Stimulated activated naive CD8-positive, alpha-beta T cell treated with anti-CD3 and anti-CD28 coated beads, Interleukin-15, Interleukin-2, amounts not matched to agents 100 ng/mL and 50 ng/mL, for 24 hours (primary cell): ENCODE measurements at regions not wholly inside any gene's neighbourhood (a gene's known extent, or its start where the extent isn't known, plus 50 kb on each side); places are given as distances from the start of the nearest gene placed in this dataset.

Experiments
- H3K27ac Mint-ChIP-seq: one replicate; pipeline ENCODE4 v1.8.0; 2021; ENCODE audit warnings: mild to moderate bottlenecking, mixed read lengths
- H3K27me3 Mint-ChIP-seq: one replicate; pipeline ENCODE4 v1.8.0; 2021; ENCODE audit warnings: mixed read lengths
- H3K36me3 Mint-ChIP-seq: one replicate; pipeline ENCODE4 v1.8.0; 2021; ENCODE audit warnings: low read depth, mixed read lengths
- H3K4me1 Mint-ChIP-seq: one replicate; pipeline ENCODE4 v1.8.0; 2021; ENCODE audit warnings: low read depth, mixed read lengths
- H3K4me3 Mint-ChIP-seq: one replicate; pipeline ENCODE4 v1.8.0; 2021; ENCODE audit warnings: mild to moderate bottlenecking, mixed read lengths
- H3K9me3 Mint-ChIP-seq: one replicate; pipeline ENCODE4 v1.8.0; 2021; ENCODE audit warnings: mixed read lengths

DNA sequence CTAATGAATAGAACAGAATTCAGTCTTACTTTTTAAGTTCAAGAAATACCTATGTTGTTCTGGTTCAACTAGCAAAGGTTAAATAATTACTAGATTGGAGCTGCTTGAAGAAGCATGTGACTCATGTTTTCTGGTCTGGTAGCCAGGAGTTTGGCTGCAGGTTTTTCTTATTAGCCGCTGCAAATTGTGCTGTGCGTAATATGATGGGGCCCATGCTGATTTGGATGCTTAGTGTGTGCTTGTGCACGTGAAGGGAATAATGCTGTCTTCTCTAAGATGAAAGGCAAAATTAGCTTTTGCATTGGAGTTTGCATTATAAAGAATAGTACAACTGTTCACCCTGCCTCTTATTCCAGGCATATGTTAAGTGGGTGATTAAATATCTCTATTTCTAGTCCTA, 219.6 kb downstream of the SNCA start:
- Mint-ChIP-seq H3K4me1 (peaks cover 15% of the 10 kb centered on the region), H3K27ac (no peak overlapping the region), H3K27me3 (no peaks in the 10 kb centered on the region), H3K36me3 (no peaks in the 10 kb centered on the region), H3K9me3 (no peaks in the 10 kb centered on the region), H3K4me3 (no peak overlapping the region)

DNA sequence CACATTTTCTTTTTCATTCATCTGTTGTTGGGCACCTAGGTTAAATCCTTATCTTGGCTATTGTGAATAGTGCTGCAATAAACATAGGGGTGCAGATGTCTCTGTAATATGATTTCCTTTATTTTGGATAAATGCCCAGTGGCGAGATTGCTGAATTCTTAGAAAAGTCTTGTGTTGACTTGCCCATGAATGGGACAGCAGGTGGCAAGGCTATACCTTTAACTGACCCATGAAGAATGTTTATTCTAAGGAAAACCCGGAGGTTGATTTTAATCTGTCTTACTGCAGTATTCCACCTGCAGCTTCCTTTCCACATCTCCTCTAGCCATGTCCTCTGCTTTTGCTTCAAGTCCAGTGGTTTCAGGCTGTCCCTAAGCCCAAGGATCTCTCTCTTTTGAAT, 220.6 kb downstream of the SNCA start:
- no peak overlapping the region for H3K27ac Mint-ChIP-seq
- no peaks in the 10 kb centered on the region for H3K27me3 Mint-ChIP-seq
- H3K4me3 Mint-ChIP-seq, result no peak overlapping the region
- H3K36me3 Mint-ChIP-seq, result no peaks in the 10 kb centered on the region
- peaks cover 15% of the 10 kb centered on the region for H3K4me1 Mint-ChIP-seq
- no peaks in the 10 kb centered on the region for H3K9me3 Mint-ChIP-seq

DNA sequence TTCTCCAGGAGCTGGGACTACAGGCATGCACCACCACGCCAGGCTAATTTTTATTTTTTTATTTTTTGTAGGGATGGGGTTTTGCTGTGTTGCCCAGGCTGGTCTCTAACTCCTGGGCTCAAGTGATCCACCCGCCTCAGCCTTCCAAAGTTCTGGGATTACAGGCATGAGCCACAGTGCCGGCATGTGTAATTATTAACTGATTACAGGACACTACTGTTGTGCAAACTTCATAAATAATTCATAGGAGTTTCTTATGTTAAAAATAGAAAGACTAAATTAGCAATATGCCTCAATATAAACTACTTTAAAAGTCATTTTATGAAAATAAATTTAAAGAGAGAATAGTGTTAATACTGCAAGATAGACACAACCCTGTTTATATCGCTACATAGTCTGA, 221.9 kb downstream of the SNCA start:
- H3K27ac Mint-ChIP-seq, result no peak overlapping the region
- H3K4me1 Mint-ChIP-seq, result peaks cover 15% of the 10 kb centered on the region
- H3K36me3 Mint-ChIP-seq, result no peaks in the 10 kb centered on the region
- no peaks in the 10 kb centered on the region for H3K27me3 Mint-ChIP-seq
- H3K4me3 Mint-ChIP-seq, result no peak overlapping the region
- no peaks in the 10 kb centered on the region for H3K9me3 Mint-ChIP-seq

DNA sequence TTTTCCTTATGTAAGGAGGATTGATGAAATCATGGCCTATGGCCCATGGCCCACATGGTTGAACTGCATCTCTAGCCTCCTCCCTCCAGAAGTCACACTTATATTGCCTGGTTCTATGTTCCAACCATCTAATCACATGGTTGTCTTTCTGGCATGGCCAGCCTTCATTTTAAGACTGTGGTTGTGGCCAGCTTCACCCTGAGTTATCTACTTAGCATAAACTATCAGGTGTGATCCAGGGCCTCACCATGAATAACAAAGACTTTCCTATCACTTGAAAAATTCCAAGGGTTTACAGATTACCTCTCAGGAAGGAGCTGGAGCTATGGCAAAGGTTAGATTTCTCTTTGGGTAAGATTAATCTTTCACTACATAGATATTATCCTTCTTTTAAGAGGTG, 222.8 kb downstream of the SNCA start:
- Mint-ChIP-seq H3K4me1 (peaks cover 10% of the 10 kb centered on the region), H3K27me3 (no peaks in the 10 kb centered on the region), H3K9me3 (no peaks in the 10 kb centered on the region), H3K27ac (no peak overlapping the region), H3K36me3 (no peaks in the 10 kb centered on the region), H3K4me3 (no peak overlapping the region)

DNA sequence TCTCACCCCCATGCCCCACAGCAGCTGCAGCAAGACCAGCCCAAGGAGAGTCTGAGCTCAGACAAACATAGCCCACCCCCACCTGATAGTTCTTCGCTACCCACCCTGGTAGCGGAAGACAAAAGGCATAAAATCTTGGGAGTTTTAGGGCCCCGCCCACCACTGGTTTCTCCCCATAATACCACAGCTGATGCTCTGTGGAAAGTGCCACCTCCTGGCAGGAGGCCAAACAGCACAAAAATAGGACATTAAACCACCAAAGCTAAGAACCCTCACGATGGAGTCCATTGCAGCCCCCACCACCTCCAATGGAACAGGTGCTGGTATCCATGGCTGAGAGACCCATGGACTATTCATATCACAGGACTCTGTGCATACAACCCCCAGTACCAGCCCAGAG, 226.7 kb downstream of the SNCA start:
- H3K4me3 Mint-ChIP-seq, result no peak overlapping the region
- no peak overlapping the region for H3K27ac Mint-ChIP-seq
- no peaks in the 10 kb centered on the region for H3K4me1 Mint-ChIP-seq
- H3K36me3 Mint-ChIP-seq, result no peaks in the 10 kb centered on the region
- no peaks in the 10 kb centered on the region for H3K9me3 Mint-ChIP-seq
- no peaks in the 10 kb centered on the region for H3K27me3 Mint-ChIP-seq

DNA sequence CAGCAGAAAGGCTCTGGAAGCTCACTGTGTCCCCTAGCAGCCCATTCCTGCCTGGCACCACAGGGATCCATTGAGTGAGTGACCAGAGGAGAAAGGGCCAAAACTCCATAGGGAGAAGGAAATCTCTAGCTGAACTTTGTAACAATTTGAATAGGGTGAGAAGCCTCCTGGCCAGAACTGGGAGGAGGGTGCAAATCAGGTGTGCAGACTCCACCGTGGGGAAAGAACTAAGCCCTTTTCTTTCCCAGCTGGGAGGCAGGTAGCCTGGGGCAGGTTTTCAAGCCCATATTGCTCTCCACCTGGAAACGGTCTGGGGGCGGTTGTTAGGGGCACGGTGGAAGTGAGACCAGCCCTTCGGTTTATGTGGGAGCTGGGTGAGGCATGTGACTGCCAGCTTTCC, 227.2 kb downstream of the SNCA start:
- H3K27me3 Mint-ChIP-seq, result peaks cover under 1% of the 10 kb centered on the region
- H3K4me1 Mint-ChIP-seq, result no peaks in the 10 kb centered on the region
- no peak overlapping the region for H3K4me3 Mint-ChIP-seq
- no peaks in the 10 kb centered on the region for H3K36me3 Mint-ChIP-seq
- no peak overlapping the region for H3K27ac Mint-ChIP-seq
- H3K9me3 Mint-ChIP-seq, result peaks cover 2% of the 10 kb centered on the region

DNA sequence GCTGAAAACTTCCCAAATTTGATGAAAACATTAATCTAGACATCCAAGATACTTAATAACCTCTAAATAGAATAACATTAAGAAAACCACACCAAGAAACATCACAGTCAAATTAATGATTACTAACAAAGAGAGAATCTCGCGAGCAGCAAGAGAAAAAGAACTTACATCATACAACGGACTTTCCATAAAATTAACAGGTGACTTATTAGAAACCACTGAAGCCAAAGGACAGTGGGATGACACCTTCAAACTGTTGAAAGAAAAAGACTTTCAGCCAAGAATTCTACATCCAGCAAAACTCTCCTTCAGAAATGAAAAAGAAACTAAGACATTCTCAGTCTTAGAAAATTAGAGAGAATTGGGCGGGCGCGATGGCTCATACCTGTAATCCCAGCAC, 232.0 kb downstream of the SNCA start:
- Mint-ChIP-seq H3K4me3 (no peak overlapping the region), H3K27me3 (peaks cover 8% of the 10 kb centered on the region), H3K4me1 (no peaks in the 10 kb centered on the region), H3K9me3 (peaks cover 6% of the 10 kb centered on the region), H3K36me3 (no peaks in the 10 kb centered on the region), H3K27ac (no peak overlapping the region)

DNA sequence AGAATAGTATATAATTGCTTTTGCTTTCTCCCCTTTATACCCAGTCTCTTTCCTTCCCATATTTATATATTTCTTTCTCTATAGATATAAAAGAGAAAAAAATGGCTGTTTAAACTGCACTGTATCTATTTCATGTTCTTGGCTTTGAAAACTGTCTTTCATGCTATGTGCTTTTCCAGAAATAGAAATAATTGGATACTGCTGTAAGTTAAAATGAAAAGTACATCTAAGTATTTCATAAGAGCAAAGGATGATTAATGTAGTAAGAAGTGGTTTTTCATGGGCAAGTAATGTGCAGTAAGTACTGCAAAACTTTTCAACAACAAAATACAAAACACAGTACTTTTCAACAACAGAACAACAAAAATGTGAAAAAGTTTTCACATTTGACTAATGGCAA, 237.9 kb downstream of the SNCA start:
- no peak overlapping the region for H3K27ac Mint-ChIP-seq
- no peaks in the 10 kb centered on the region for H3K4me1 Mint-ChIP-seq
- H3K27me3 Mint-ChIP-seq, result peaks cover 4% of the 10 kb centered on the region
- no peaks in the 10 kb centered on the region for H3K36me3 Mint-ChIP-seq
- H3K9me3 Mint-ChIP-seq, result no peaks in the 10 kb centered on the region
- H3K4me3 Mint-ChIP-seq, result no peak overlapping the region

DNA sequence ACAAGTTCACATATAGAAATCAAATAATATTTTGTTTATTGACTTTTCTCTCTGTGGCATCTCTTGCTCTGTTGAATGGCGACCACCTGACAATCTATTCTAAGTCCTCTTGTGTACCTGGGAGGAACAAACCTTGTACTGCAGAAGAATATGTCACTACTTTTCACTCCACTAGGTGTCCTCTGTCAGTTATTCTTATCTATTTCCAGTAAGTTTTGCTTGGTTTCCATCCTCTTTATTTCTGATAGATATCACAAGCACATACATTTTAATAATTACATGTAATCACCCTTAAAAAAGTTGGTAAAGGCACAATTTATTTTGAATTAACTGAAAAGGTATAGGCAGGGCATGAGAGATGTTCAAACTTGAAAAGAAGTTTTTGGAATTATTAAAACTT, 238.4 kb downstream of the SNCA start:
- H3K9me3 Mint-ChIP-seq, result no peaks in the 10 kb centered on the region
- H3K4me3 Mint-ChIP-seq, result no peak overlapping the region
- no peaks in the 10 kb centered on the region for H3K4me1 Mint-ChIP-seq
- H3K27ac Mint-ChIP-seq, result no peak overlapping the region
- peaks cover 4% of the 10 kb centered on the region for H3K27me3 Mint-ChIP-seq
- no peaks in the 10 kb centered on the region for H3K36me3 Mint-ChIP-seq

DNA sequence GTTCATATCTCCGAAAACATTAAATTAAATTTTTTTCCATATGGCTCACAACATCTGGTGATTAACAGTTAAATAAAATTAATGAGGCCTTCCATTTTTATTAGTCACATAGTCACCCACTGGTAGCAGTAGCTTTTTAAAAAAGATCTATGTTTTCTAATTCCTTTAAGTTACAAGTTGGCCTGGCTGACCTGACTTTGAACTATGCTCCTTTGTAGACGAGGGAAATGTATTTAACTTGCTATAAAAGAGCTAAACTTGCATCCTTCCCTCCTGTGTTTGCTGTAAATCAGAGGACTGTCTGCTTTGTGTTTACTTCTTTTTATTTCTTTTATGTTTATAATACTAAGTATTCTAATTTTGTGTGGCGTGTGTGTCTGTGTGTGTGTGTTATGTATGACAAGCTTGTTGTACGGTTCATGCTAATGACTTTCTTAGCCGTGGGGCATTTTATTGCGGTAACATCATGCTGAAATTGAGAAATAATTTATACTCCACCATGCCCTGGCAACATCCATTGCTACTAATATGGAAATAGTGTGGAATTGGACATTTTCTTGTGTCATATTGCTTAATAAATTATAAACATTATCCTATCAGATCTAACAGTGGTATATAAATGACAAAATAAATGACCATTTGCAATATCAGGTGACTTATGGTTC, 241.7 kb downstream of the SNCA start:
- H3K4me1 Mint-ChIP-seq, result no peaks in the 10 kb centered on the region
- no peaks in the 10 kb centered on the region for H3K27me3 Mint-ChIP-seq
- H3K9me3 Mint-ChIP-seq, result no peaks in the 10 kb centered on the region
- H3K4me3 Mint-ChIP-seq, result no peak overlapping the region
- H3K36me3 Mint-ChIP-seq, result no peaks in the 10 kb centered on the region
- H3K27ac Mint-ChIP-seq, result no peak overlapping the region

DNA sequence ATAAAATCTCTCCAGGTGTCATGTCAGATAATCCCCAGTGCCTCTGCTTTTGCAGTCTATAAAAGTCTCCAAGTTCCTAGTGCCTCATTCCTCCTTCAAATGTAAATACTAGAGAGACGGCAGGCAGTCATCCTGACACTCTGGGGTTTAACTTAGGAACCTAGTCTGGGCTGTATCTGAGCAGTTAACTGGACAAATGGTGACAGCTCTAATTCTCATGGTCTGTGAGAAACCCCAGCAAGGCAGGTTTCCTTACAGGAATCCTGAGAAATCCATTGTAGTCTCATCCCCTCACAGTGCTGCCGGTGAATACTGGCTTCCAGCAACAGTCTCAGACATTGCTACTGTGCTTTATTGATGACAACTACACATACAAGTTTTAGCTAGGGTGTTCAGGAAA, 246.8 kb downstream of the SNCA start:
- Mint-ChIP-seq H3K4me3 (no peak overlapping the region), H3K36me3 (no peaks in the 10 kb centered on the region), H3K4me1 (no peaks in the 10 kb centered on the region), H3K9me3 (no peaks in the 10 kb centered on the region), H3K27ac (no peak overlapping the region), H3K27me3 (peaks cover 3% of the 10 kb centered on the region)

DNA sequence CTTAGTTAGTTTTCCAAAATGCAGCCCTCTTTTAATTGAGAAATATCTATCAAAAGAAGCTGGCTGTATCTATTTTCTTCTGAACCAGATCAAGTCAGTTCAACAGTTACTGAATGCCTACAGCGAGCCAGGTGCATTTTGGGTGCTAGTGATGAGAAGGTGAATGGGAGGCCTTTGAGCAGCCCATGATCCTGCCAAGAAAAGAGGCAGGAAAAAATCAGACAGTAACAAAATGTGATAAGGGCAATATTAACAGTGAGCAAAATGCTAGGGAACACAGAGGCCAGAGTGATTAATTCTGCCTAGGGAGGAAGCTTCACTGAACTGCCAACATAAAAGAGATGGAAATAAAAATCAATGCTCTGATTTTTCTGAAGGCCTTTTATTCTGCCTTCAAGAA, 248.5 kb downstream of the SNCA start:
- H3K27me3 Mint-ChIP-seq, result peaks cover 9% of the 10 kb centered on the region
- no peaks in the 10 kb centered on the region for H3K9me3 Mint-ChIP-seq
- H3K4me1 Mint-ChIP-seq, result no peaks in the 10 kb centered on the region
- H3K36me3 Mint-ChIP-seq, result no peaks in the 10 kb centered on the region
- H3K4me3 Mint-ChIP-seq, result no peak overlapping the region
- H3K27ac Mint-ChIP-seq, result no peak overlapping the region

DNA sequence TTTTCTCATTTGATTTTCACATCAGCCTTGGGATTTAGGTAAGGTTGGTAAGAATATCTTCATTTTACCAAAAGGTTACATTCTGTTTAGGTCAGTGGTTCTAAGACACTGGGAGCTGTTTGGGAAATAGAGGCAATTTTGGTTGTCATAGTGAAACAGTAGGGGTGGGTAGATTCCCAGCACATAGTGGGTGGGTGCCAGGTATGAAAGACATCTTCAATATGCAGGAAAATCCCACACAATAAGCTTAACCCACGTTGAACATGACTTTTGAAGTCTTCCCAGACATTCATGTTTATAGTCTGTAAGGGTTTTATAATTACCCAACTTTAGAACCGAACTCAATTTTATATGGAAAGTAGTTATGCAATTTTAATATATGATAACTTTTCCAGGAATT, 249.6 kb downstream of the SNCA start:
- no peaks in the 10 kb centered on the region for H3K36me3 Mint-ChIP-seq

DNA sequence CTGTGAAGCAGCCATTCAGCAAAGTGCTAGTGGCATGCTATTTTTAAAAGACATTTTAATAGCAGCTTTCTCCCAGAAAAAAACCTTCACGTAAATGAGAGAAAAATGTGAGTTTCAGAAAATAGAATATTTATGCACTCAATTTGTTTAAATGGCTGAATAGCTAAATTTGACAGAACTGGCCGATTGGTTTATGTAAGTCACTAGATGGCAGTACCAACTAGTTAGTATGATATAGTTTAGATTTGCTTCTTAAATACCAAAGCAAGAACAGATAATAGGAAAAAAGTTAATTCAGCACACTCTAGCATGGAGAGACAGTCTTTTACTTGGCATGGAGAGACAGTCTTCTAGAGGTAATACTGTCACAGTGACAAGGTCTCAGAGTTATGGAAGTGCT, 250.1 kb downstream of the SNCA start:
- H3K27me3 Mint-ChIP-seq, result peaks cover 13% of the 10 kb centered on the region
- no peaks in the 10 kb centered on the region for H3K36me3 Mint-ChIP-seq
- no peaks in the 10 kb centered on the region for H3K4me1 Mint-ChIP-seq
- no peaks in the 10 kb centered on the region for H3K9me3 Mint-ChIP-seq
- H3K27ac Mint-ChIP-seq, result no peak overlapping the region
- H3K4me3 Mint-ChIP-seq, result no peak overlapping the region

More for the DNA sequence above, 249.6 kb downstream of the SNCA start:
- H3K9me3 Mint-ChIP-seq, result no peaks in the 10 kb centered on the region
- no peaks in the 10 kb centered on the region for H3K4me1 Mint-ChIP-seq
- H3K27ac Mint-ChIP-seq, result no peak overlapping the region
- H3K27me3 Mint-ChIP-seq, result peaks cover 11% of the 10 kb centered on the region
- H3K4me3 Mint-ChIP-seq, result no peak overlapping the region

DNA sequence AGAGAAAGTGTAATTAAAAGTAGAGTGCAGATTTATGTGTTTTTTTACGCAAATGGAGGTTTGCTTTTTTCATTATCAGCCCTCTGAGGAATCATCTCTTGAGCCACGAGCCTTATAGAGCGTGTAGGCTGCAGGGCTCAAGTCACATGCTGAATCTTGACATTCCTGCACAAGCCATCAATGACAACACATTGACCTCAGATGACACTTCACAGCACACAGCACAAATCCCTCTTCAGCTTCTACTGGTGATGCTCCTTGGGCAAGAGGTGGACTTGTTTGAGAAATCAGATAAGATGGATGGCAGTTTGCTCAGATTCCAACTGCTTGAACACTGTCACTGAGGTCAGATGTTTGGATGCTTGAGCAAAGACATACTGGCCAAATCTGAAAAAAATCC, 250.6 kb downstream of the SNCA start:
- Mint-ChIP-seq H3K36me3 (no peaks in the 10 kb centered on the region), H3K27me3 (peaks cover 13% of the 10 kb centered on the region), H3K4me3 (no peak overlapping the region), H3K4me1 (no peaks in the 10 kb centered on the region), H3K27ac (no peak overlapping the region), H3K9me3 (no peaks in the 10 kb centered on the region)

DNA sequence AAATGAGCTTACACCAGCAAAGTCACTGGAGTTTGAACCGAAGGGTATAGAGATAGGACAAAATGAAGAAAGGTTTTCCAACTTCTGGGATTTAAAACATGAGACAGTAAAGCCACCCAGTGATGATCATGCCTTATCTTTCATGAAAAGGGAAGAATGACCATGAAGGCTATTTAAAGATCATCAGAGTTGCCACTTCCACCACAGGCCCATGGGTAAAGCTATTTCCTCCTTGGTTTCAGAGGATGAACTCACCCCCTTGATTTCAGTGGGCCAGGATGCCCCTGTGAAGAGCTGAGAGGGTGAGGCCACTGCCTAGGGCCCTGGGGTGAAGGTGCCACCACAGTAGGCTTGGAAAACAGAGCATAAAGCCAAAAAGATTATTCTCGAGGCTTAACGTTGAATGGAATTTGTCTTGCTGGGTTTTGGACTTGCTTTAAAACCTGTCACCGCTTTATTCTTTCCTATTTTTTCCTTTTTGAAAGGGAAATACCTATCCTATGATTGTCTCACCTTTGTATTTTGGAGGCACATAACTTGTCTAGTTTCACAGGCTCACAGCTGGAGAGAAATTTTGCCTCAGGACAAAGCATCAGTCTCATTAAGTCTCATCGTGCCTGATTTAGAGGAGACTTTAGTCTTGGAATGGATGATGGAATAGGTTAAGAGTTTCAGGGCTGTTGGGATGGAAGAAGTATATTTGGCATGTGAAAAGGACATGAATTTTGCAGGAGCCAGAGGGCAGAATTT, 254.0 kb downstream of the SNCA start:
- Mint-ChIP-seq H3K27me3 (peaks cover 13% of the 10 kb centered on the region), H3K4me1 (no peaks in the 10 kb centered on the region), H3K4me3 (no peak overlapping the region), H3K9me3 (no peaks in the 10 kb centered on the region), H3K27ac (no peak overlapping the region), H3K36me3 (no peaks in the 10 kb centered on the region)
